Endothelial cell of umbilical vein (primary cell): ENCODE measurements at regions not wholly inside any gene's neighbourhood (a gene's known extent, or its start where the extent isn't known, plus 50 kb on each side); places are given as distances from the start of the nearest gene placed in this dataset.

Experiments used
- BruUV-seq: library from RNA; stranded (reverse); fragments of 400-500 nt; replicated peaks from 2 replicates; lab custom pipeline; 2021; lab: Mats Ljungman, UMichigan
- CTCF ChIA-PET: fragments of 300-600, 350-600 bp; sonication (Branson Sonifier 250); formaldehyde crosslinking; loops from one replicate; lab custom pipeline; 2021; ENCODE audit warnings: antibody characterized with exemption, inconsistent platforms; lab: Charles Lee
- POLR2A ChIA-PET: fragments of 300-600, 350-600 bp; sonication (Branson Sonifier 250); formaldehyde crosslinking; loops from one replicate; lab custom pipeline; 2021; ENCODE audit warnings: antibody characterized with exemption, inconsistent platforms; lab: Charles Lee
- DNase-seq: peaks from one replicate; pipeline ENCODE4 v3.0.0-alpha.2; 2011; ENCODE audit warnings: low read depth, low spot score
- FAIRE-seq: peaks from 2 replicates; lab custom pipeline; 2011; peaks lifted over from hg19 to GRCh38; lab: Jason Lieb, UNC
- H2AFZ ChIP-seq: 2 replicates; pipeline ENCODE4 v1.6.0; 2012; ENCODE audit warnings: low read depth, low read length, control low read depth, inconsistent platforms
- H3K27ac ChIP-seq: 2 replicates; pipeline ENCODE4 v1.5.1; 2011; ENCODE audit warnings: low read depth, mild to moderate bottlenecking, control low read depth, low read length, moderate library complexity; ENCODE audit not compliant: insufficient read depth
- H3K27me3 ChIP-seq, 2 experiments: 2 replicates each; pipeline versions ENCODE4 v1.6.0 to v1.6.1; 2011; ENCODE audit warnings: low read length in 2 of 2, mixed read lengths in 1 of 2; ENCODE audit not compliant: control insufficient read depth in 2 of 2, insufficient read depth in 2 of 2
- H3K36me3 ChIP-seq, 2 experiments: 2 replicates in 1 of 2; 3 replicates in 1 of 2; pipeline ENCODE4 v1.5.1; 2011; ENCODE audit warnings: low read length in 2 of 2, mild to moderate bottlenecking in 1 of 2, moderate library complexity in 1 of 2; ENCODE audit not compliant: control insufficient read depth in 2 of 2, insufficient read depth in 2 of 2; ENCODE audit errors: extremely low read depth in 1 of 2
- H3K4me1 ChIP-seq: 3 replicates; pipeline ENCODE4 v1.5.1; 2011; ENCODE audit warnings: mild to moderate bottlenecking, low read length; ENCODE audit not compliant: control insufficient read depth, insufficient read depth; ENCODE audit errors: extremely low read depth
- H3K4me2 ChIP-seq: 2 replicates; pipeline ENCODE4 v1.6.1; 2011; ENCODE audit warnings: low read length, control low read depth, mixed read lengths; ENCODE audit not compliant: insufficient read depth
- H3K4me3 ChIP-seq, 3 experiments: fragments of 200-600 bp in 1 of 3; sonication (generic), shearing (Covaris generic) in 1 of 3; replicated peaks in 1 of 3; 2 replicates each; pipeline ENCODE4 v1.5.1; 2011 to 2016; ENCODE audit warnings: control low read depth in 3 of 3, low read length in 3 of 3, mild to moderate bottlenecking in 2 of 3, inconsistent platforms in 1 of 3, low read depth in 1 of 3, moderate library complexity in 1 of 3; ENCODE audit not compliant: insufficient read depth in 1 of 3
- H3K79me2 ChIP-seq: 2 replicates; pipeline ENCODE4 v1.6.0; 2012; ENCODE audit warnings: low read length, inconsistent platforms; ENCODE audit not compliant: control insufficient read depth, insufficient read depth
- H3K9ac ChIP-seq: replicated peaks from 2 replicates; pipeline ENCODE3; 2011; ENCODE audit warnings: low read length, control low read depth; ENCODE audit not compliant: insufficient read depth; ENCODE audit errors: extremely low read depth
- H3K9me1 ChIP-seq: replicated peaks from 3 replicates; pipeline ENCODE4 v1.6.0; 2011; ENCODE audit warnings: mild to moderate bottlenecking, low read length; ENCODE audit not compliant: control insufficient read depth, insufficient read depth; ENCODE audit errors: extremely low read depth
- H3K9me3 ChIP-seq: replicated peaks from 2 replicates; pipeline ENCODE4 v1.5.1; 2012; ENCODE audit warnings: low read length, inconsistent platforms; ENCODE audit not compliant: control insufficient read depth, insufficient read depth
- H4K20me1 ChIP-seq: replicated peaks from 2 replicates; pipeline ENCODE3; 2011; ENCODE audit warnings: mild to moderate bottlenecking, low read length; ENCODE audit not compliant: control insufficient read depth, insufficient read depth; ENCODE audit errors: extremely low read depth
- EZH2 ChIP-seq: IDR thresholded peaks from 2 replicates; pipeline ENCODE4 v1.6.1; 2012; ENCODE audit warnings: borderline replicate concordance, low read depth, mild to moderate bottlenecking, moderate library complexity, low read length, inconsistent platforms; ENCODE audit not compliant: severe bottlenecking
- FOS ChIP-seq: IDR thresholded peaks from 2 replicates; pipeline ENCODE4 v1.6.1; 2011; ENCODE audit warnings: mild to moderate bottlenecking, low read length, moderate library complexity, borderline replicate concordance; ENCODE audit not compliant: insufficient read depth
- GATA2 ChIP-seq: IDR thresholded peaks from 2 replicates; pipeline ENCODE4 v1.7.0; 2011; ENCODE audit warnings: low read depth, mild to moderate bottlenecking, moderate library complexity, mixed read lengths, low read length; ENCODE audit not compliant: insufficient read length, insufficient read depth
- JUN ChIP-seq: IDR thresholded peaks from 2 replicates; pipeline ENCODE4 v1.6.1; 2011; ENCODE audit warnings: borderline replicate concordance, low read depth; ENCODE audit not compliant: insufficient read length, insufficient read depth
- MYC ChIP-seq: IDR thresholded peaks from one replicate; pipeline ENCODE4 v1.6.1; 2011; ENCODE audit warnings: mild to moderate bottlenecking, low read depth, low read length
- POLR2A ChIP-seq: IDR thresholded peaks from 2 replicates; pipeline ENCODE4 v1.6.1; 2012; ENCODE audit warnings: low read depth, mild to moderate bottlenecking, control low read depth, low read length
- POLR2AphosphoS5 ChIP-seq: IDR thresholded peaks from 2 replicates; pipeline ENCODE4 v1.6.1; 2012; ENCODE audit warnings: low read depth, mild to moderate bottlenecking, control low read depth, low read length, moderate library complexity; ENCODE audit not compliant: insufficient read depth
- dilution Hi-C: fragments of 300-500 bp; cut with MboI; formaldehyde crosslinking; loops from one replicate; pipeline ENCODE4 v1.15.0; 2019; ENCODE audit warnings: low sequenced_read_pairs; ENCODE audit not compliant: extremely low pct_ligation_motif_present
- intact Hi-C: fragments of 100-400 bp; cut with micrococcal nuclease; formaldehyde crosslinking; loops from one replicate; pipeline ENCODE4 v1.10.0; 2022
- TF ChIP-seq, protein P1 (sequence below): IDR thresholded peaks from 2 replicates; pipeline ENCODE4 v1.6.1; 2011; ENCODE audit not compliant: insufficient read depth, insufficient read length
- TF ChIP-seq, protein P2 (sequence below), 2 donors: IDR thresholded peaks; 1 replicate in 1 of 2; 2 replicates in 1 of 2; pipeline ENCODE4 v1.5.1; 2011; ENCODE audit warnings: low read length in 2 of 2, mild to moderate bottlenecking in 2 of 2, moderate library complexity in 2 of 2, control low read depth in 1 of 2, inconsistent platforms in 1 of 2, low read depth in 1 of 2; ENCODE audit not compliant: insufficient read depth in 1 of 2; ENCODE audit errors: extremely low read depth in 1 of 2

DNA sequence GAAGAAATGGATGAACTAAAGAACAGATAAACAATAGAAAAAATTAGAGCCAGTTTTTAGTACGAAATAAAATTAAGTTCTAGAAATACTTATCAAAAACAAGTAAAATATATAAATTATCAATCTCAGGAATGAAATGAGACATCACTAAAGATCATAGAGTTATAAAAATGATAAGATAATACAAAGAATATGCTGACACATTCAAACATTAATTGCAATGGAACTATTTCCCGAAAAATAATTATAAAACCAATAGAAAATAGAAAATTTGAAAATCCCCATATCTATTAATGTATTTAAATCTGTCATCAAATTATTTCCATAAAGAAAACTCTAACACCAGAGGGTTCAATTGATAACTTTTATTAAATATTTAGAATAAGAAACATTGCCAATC lies 458.1 kb upstream of the MBL2 start:
- H3K36me3 ChIP-seq, result no peaks in the 10 kb centered on the region
- TF ChIP-seq, protein P1, sequence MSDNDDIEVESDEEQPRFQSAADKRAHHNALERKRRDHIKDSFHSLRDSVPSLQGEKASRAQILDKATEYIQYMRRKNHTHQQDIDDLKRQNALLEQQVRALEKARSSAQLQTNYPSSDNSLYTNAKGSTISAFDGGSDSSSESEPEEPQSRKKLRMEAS, result no peak
- H3K27ac ChIP-seq, result no peak overlapping the region
- BruUV-seq, result no TSS peak
- H3K4me2 ChIP-seq, result no peak overlapping the region
- dilution Hi-C loops, result no loop called here
- H3K79me2 ChIP-seq, result no peaks in the 10 kb centered on the region
- no peak overlapping the region for H2AFZ ChIP-seq
- FAIRE-seq (no peak), DNase-seq (no peak)
- H3K4me3 ChIP-seq, result no peak overlapping the region
- H3K4me1 ChIP-seq, result no peaks in the 10 kb centered on the region
- ChIA-PET CTCF (no interaction called here), POLR2A (no interaction called here)
- H3K27me3 ChIP-seq, result no peaks in the 10 kb centered on the region
- intact Hi-C loops, result no loop called here
- no peak overlapping the region for H3K9ac ChIP-seq
- no peaks in the 10 kb centered on the region for H3K9me3 ChIP-seq
- no peaks in the 10 kb centered on the region for H4K20me1 ChIP-seq
- no peaks in the 10 kb centered on the region for H3K9me1 ChIP-seq

DNA sequence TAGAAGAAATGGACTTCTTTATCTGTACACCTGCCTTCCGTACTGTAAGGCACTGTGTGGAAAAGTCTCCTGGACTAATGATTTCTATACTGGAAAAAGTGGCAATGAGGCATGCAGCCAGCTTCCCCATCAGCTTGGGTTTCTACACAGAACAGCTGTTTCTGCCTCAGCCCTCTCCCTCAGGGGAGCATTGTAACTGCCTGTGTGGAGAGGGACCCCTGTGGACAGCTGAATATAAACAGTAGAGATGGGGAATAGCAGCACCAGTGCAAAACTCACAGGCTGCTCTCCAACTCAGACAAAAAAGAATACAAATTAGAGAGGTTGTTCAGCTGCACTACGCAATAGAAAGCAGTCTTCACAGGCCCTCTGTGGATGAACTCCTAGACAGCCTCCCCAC lies 451.3 kb upstream of the MBL2 start:
- Histone ChIP-seq H3K27ac (no peak overlapping the region), H4K20me1 (no peaks in the 10 kb centered on the region), H3K27me3 (no peaks in the 10 kb centered on the region), H3K4me3 (no peak overlapping the region), H3K9ac (no peak overlapping the region), H2AFZ (no peak overlapping the region), H3K36me3 (no peaks in the 10 kb centered on the region), H3K9me1 (no peaks in the 10 kb centered on the region), H3K79me2 (no peaks in the 10 kb centered on the region), H3K4me2 (no peak overlapping the region), H3K4me1 (no peaks in the 10 kb centered on the region), H3K9me3 (no peaks in the 10 kb centered on the region)
- TF ChIP-seq EZH2, result no peak
- no peak for TF ChIP-seq FOS
- TF ChIP-seq JUN, result no peak
- no peak for TF ChIP-seq POLR2A
- no peak for TF ChIP-seq GATA2
- no peak for TF ChIP-seq POLR2AphosphoS5
- TF ChIP-seq, protein P1, result no peak
- TF ChIP-seq, protein P2, sequence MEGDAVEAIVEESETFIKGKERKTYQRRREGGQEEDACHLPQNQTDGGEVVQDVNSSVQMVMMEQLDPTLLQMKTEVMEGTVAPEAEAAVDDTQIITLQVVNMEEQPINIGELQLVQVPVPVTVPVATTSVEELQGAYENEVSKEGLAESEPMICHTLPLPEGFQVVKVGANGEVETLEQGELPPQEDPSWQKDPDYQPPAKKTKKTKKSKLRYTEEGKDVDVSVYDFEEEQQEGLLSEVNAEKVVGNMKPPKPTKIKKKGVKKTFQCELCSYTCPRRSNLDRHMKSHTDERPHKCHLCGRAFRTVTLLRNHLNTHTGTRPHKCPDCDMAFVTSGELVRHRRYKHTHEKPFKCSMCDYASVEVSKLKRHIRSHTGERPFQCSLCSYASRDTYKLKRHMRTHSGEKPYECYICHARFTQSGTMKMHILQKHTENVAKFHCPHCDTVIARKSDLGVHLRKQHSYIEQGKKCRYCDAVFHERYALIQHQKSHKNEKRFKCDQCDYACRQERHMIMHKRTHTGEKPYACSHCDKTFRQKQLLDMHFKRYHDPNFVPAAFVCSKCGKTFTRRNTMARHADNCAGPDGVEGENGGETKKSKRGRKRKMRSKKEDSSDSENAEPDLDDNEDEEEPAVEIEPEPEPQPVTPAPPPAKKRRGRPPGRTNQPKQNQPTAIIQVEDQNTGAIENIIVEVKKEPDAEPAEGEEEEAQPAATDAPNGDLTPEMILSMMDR (IDR thresholded peaks at IDR 0.05; ENCODE audit: extremely low read depth in 1 of 2, insufficient read depth in 1 of 2, low read depth in 1 of 2, low read length in 2 of 2), result no peak
- no peak for TF ChIP-seq MYC
- FAIRE-seq (no peak), DNase-seq (no peak)
- CTCF ChIA-PET, result no interaction called here
- intact Hi-C loops, result no loop called here
- POLR2A ChIA-PET, result no interaction called here
- dilution Hi-C loops, result no loop called here
- no TSS peak for BruUV-seq
